ENCODE measurements at regions not wholly inside any gene's neighbourhood (a gene's known extent, or its start where the extent isn't known, plus 50 kb on each side); places are given as distances from the start of the nearest gene placed in this dataset.

DNA sequence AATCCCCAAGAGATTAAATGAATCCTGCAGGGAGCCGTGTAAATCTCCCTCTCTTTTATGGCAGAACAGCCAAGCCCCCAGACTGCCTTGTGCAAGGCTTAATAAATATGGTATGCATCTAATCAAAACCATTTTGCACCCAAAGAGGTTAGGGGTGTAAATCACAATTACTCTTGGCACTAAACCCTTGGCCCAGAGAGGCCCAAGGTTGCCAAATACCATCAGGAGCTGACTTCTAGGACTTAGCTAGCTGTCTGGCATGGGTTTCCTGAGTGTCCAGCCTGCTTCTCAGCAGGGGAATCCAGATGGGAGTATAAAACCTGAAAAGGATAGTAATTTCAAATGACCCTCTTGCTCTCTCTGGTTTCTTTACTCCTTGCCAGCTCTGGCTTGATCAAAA is 610.4 kb downstream of the MED13L start:
- H3K9me3 Mint-ChIP-seq (ENCODE audit: low read depth, unreplicated experiment) = peaks cover 17% of the 10 kb centered on the region
- intact Hi-C loops (cut with micrococcal nuclease; ENCODE audit: unreplicated experiment) = no loop called here
- no peaks in the 10 kb centered on the region for H3K36me3 Mint-ChIP-seq (ENCODE audit: insufficient read depth, unreplicated experiment)
- DNase-seq = no peak
- no peak overlapping the region for H3K27ac Mint-ChIP-seq (ENCODE audit: unreplicated experiment)
- no peaks in the 10 kb centered on the region for H3K27me3 Mint-ChIP-seq (ENCODE audit: unreplicated experiment)
- CTCF ChIA-PET = no interaction called here
- H3K4me1 Mint-ChIP-seq (ENCODE audit: low read depth, unreplicated experiment) = no peaks in the 10 kb centered on the region
- H3K4me3 Mint-ChIP-seq (ENCODE audit: low read depth, unreplicated experiment) = no peak overlapping the region
- TF ChIP-seq, protein P1, sequence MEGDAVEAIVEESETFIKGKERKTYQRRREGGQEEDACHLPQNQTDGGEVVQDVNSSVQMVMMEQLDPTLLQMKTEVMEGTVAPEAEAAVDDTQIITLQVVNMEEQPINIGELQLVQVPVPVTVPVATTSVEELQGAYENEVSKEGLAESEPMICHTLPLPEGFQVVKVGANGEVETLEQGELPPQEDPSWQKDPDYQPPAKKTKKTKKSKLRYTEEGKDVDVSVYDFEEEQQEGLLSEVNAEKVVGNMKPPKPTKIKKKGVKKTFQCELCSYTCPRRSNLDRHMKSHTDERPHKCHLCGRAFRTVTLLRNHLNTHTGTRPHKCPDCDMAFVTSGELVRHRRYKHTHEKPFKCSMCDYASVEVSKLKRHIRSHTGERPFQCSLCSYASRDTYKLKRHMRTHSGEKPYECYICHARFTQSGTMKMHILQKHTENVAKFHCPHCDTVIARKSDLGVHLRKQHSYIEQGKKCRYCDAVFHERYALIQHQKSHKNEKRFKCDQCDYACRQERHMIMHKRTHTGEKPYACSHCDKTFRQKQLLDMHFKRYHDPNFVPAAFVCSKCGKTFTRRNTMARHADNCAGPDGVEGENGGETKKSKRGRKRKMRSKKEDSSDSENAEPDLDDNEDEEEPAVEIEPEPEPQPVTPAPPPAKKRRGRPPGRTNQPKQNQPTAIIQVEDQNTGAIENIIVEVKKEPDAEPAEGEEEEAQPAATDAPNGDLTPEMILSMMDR (IDR thresholded peaks at IDR 0.05; ENCODE audit: unreplicated experiment) = no peak
- no TSS peak for BruUV-seq (replicated peaks)

DNA sequence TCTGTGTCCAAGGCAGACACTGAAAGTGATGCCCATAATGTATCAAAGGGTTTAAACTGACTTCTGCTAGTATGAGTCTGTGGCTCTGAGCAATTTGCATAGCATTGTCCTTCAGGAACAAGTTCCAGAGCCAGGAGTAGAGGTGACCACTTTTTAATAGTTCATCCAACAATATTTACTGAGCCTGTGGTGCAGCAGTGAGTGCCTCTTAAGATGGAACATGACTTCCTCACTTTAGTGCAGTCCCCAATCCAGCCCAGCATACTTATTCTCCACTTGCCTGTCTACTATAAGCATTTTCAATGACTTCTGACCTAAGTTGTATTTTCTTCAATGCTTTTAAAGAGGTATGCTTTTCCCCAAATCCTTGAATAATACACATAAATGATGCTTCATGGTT is 611.3 kb downstream of the MED13L start:
- H3K36me3 Mint-ChIP-seq (ENCODE audit: insufficient read depth, unreplicated experiment) = no peaks in the 10 kb centered on the region
- TF ChIP-seq, protein P1 (IDR thresholded peaks at IDR 0.05; ENCODE audit: unreplicated experiment) = no peak
- H3K9me3 Mint-ChIP-seq (ENCODE audit: low read depth, unreplicated experiment) = peaks cover 14% of the 10 kb centered on the region
- no TSS peak for BruUV-seq (replicated peaks)
- H3K4me1 Mint-ChIP-seq (ENCODE audit: low read depth, unreplicated experiment) = no peaks in the 10 kb centered on the region
- no peaks in the 10 kb centered on the region for H3K27me3 Mint-ChIP-seq (ENCODE audit: unreplicated experiment)
- no peak for DNase-seq
- no peak overlapping the region for H3K27ac Mint-ChIP-seq (ENCODE audit: unreplicated experiment)
- intact Hi-C loops (cut with micrococcal nuclease; ENCODE audit: unreplicated experiment) = no loop called here
- CTCF ChIA-PET = no interaction called here
- H3K4me3 Mint-ChIP-seq (ENCODE audit: low read depth, unreplicated experiment) = no peak overlapping the region

DNA sequence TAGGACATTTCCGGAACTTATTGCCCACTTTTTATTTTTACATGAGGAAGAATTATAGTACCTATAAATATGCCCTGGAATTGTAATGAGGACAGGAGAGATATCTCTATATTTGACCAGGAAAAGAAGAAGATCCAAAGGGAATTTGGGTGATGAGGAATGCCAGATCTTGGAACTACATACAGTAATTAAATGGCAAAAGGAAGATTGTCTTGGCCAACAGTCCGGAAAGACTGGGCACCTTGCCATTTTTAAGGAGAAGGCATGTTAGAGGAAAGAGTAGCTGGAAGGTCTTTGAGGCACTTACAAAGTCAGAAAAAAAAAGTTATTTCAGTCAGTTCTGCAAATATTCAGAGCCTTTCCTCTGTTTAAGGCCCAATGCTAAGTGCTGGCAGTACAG is 616.4 kb downstream of the MED13L start:
- peaks cover 31% of the 10 kb centered on the region for H3K9me3 Mint-ChIP-seq (ENCODE audit: low read depth, unreplicated experiment)
- no peak for DNase-seq
- CTCF ChIA-PET = no interaction called here
- H3K4me3 Mint-ChIP-seq (ENCODE audit: low read depth, unreplicated experiment) = no peak overlapping the region
- H3K27me3 Mint-ChIP-seq (ENCODE audit: unreplicated experiment) = no peaks in the 10 kb centered on the region
- H3K27ac Mint-ChIP-seq (ENCODE audit: unreplicated experiment) = no peak overlapping the region
- intact Hi-C loops (cut with micrococcal nuclease; ENCODE audit: unreplicated experiment) = no loop called here
- BruUV-seq (replicated peaks) = no TSS peak
- H3K36me3 Mint-ChIP-seq (ENCODE audit: insufficient read depth, unreplicated experiment) = no peaks in the 10 kb centered on the region
- H3K4me1 Mint-ChIP-seq (ENCODE audit: low read depth, unreplicated experiment) = no peaks in the 10 kb centered on the region
- TF ChIP-seq, protein P1 (IDR thresholded peaks at IDR 0.05; ENCODE audit: unreplicated experiment) = no peak

DNA sequence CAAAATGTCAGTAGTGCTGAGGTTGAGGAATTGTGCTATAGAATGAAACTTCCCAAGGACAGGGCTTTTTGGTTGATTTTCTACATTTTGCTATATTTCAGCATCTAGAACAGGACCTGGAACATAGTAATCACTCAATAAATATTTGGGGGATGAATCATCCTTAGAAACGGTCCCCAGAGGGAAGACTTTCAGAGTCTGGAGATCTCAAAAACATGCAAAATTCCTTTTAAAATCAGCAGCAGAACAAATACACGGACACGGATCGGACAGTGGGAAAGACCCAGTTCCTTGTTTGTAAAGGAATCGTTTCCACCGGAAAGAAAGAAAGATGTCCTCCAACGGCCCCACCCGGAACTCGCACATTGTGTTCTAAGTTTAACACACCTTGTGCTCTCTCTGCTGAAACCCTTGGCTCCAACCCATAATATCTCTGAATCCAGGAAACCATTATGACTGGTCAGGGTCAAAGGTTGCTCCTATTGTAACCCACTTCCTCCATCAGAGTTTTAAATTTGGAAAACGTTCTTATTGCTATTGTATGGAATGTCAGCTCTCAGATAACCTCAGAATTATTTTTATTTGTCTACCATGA is 617.2 kb downstream of the MED13L start:
- CTCF ChIA-PET = no interaction called here
- H3K4me1 Mint-ChIP-seq (ENCODE audit: low read depth, unreplicated experiment) = no peaks in the 10 kb centered on the region
- no TSS peak for BruUV-seq (replicated peaks)
- no peak overlapping the region for H3K27ac Mint-ChIP-seq (ENCODE audit: unreplicated experiment)
- H3K36me3 Mint-ChIP-seq (ENCODE audit: insufficient read depth, unreplicated experiment) = no peaks in the 10 kb centered on the region
- TF ChIP-seq, protein P1 (IDR thresholded peaks at IDR 0.05; ENCODE audit: unreplicated experiment) = no peak
- H3K27me3 Mint-ChIP-seq (ENCODE audit: unreplicated experiment) = no peaks in the 10 kb centered on the region
- no peak overlapping the region for H3K4me3 Mint-ChIP-seq (ENCODE audit: low read depth, unreplicated experiment)
- intact Hi-C loops (cut with micrococcal nuclease; ENCODE audit: unreplicated experiment) = no loop called here
- H3K9me3 Mint-ChIP-seq (ENCODE audit: low read depth, unreplicated experiment) = peaks cover 31% of the 10 kb centered on the region
- DNase-seq = no peak

Data from Calu3 (cell line).